SHP77 (cell line): ENCODE measurements at regions not wholly inside any gene's neighbourhood (a gene's known extent, or its start where the extent isn't known, plus 50 kb on each side); places are given as distances from the start of the nearest gene placed in this dataset.
"Not testable (repeated sequence)": the region's sequence is repeated elsewhere in the genome, so short reads cannot be mapped to it uniquely, and the experiment has no call there.

ENCODE experiments used
- DNase-seq, 2 experiments: peaks; one replicate each; lab custom pipeline; 2025; lab: John Stamatoyannopoulos, UW

GRCh38 chr7:84738583-84739150 lies 448.2 kb downstream of the SEMA3D start:
- DNase-seq, result no peak

GRCh38 chr7:84735677-84736076 lies 451.2 kb downstream of the SEMA3D start:
- no peak for DNase-seq

- no peak for DNase-seq
Measured at GRCh38 chr7:84735011-84735410, 451.8 kb downstream of the SEMA3D start.

GRCh38 chr7:84733976-84734375 lies 452.9 kb downstream of the SEMA3D start:
- DNase-seq, result not testable (repeated sequence)

- DNase-seq, result not testable (repeated sequence)
Measured at GRCh38 chr7:84730864-84731263, 456.0 kb downstream of the SEMA3D start.

GRCh38 chr7:84729284-84729683 lies 457.6 kb downstream of the SEMA3D start:
- no peak for DNase-seq

GRCh38 chr7:84722734-84723133 lies 464.1 kb downstream of the SEMA3D start:
- no peak for DNase-seq

GRCh38 chr7:84722086-84722485 lies 464.8 kb downstream of the SEMA3D start:
- DNase-seq, result no peak

GRCh38 chr7:84720456-84721097 lies 466.3 kb downstream of the SEMA3D start:
- no peak for DNase-seq

GRCh38 chr7:84714765-84715164 lies 472.1 kb downstream of the SEMA3D start:
- DNase-seq, result peak; percentile 22 to 24

GRCh38 chr7:84712374-84713121 lies 474.3 kb downstream of the SEMA3D start:
- no peak for DNase-seq

- not testable (repeated sequence) for DNase-seq
Measured at GRCh38 chr7:84710538-84710937, 476.3 kb downstream of the SEMA3D start.

GRCh38 chr7:84705706-84706105 lies 481.1 kb downstream of the SEMA3D start:
- DNase-seq, result no peak

GRCh38 chr7:84705079-84705478 lies 481.8 kb downstream of the SEMA3D start:
- DNase-seq, result no peak

GRCh38 chr7:84704380-84704779 lies 482.5 kb downstream of the SEMA3D start:
- DNase-seq, result no peak

GRCh38 chr7:84701524-84702306 lies 485.1 kb downstream of the SEMA3D start:
- peak; percentile 53 to 55 for DNase-seq

GRCh38 chr7:84700563-84701370 lies 486.1 kb downstream of the SEMA3D start:
- no peak for DNase-seq

GRCh38 chr7:84697506-84697905 lies 489.4 kb downstream of the SEMA3D start:
- DNase-seq, result no peak

- DNase-seq, result no peak
Measured at GRCh38 chr7:84693483-84693882, 493.4 kb downstream of the SEMA3D start.

- DNase-seq, result no peak
Measured at GRCh38 chr7:84688671-84689070, 494.1 kb upstream of the SEMA3A start.

GRCh38 chr7:84686373-84686772 lies 491.8 kb upstream of the SEMA3A start:
- no peak for DNase-seq
